ENCODE measurements at regions not wholly inside any gene's neighbourhood (a gene's known extent, or its start where the extent isn't known, plus 50 kb on each side); places are given as distances from the start of the nearest gene placed in this dataset.

DNA sequence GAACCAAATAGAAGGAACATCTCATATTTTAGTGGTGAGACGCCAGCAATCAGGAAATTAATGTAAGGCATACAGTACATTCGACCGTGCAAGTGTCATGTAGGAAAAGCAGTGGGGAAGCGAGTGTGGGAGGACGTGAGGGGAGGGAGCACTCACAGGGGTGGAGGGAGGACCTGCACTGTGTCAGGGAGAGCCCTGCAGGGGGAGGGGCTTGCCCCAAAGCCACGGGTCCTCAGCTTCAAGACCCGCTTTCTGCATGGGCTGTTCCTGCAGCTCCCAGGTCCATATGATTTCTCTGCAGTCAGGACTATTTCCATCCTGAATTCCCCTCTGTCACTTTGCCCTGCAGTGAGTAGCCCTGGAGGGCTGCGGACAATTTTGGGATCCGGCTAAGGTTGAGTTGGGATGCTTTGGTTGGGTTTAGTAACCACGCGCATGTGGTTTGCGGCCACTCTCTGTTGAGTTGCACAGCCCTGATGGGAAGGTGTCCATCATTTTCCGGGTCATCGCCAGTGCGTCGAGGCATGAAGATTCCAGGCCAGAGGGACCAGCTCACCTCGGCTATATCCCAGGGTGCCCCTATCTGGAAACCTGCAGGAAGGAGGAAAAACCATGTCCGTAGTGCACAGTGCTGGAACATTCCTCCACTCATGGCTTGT is 61.9 kb downstream of the IRX1 start:
- Histone ChIP-seq H3K27ac (ENCODE audit: low read depth, low read length, poor library complexity, severe bottlenecking) (no peak overlapping the region), H3K9me3 (ENCODE audit: low read length) (no peaks in the 10 kb centered on the region), H2AFZ (ENCODE audit: low read length) (no peak overlapping the region), H3K4me3 (ENCODE audit: low read depth, low read length, poor library complexity, severe bottlenecking) (no peak overlapping the region), H4K20me1 (ENCODE audit: insufficient read depth, low read length) (no peaks in the 10 kb centered on the region), H3K4me1 (ENCODE audit: insufficient read depth, low read length, poor library complexity, severe bottlenecking) (no peaks in the 10 kb centered on the region), H3K4me2 (ENCODE audit: low read length) (no peak overlapping the region), H3K9me2 (ENCODE audit: insufficient read depth, low read length) (no peaks in the 10 kb centered on the region), H3K79me2 (ENCODE audit: insufficient read depth, low read depth, low read length) (no peaks in the 10 kb centered on the region), H3K36me3 (ENCODE audit: insufficient read depth, low read length) (no peaks in the 10 kb centered on the region)
- intact Hi-C loops (cut with micrococcal nuclease; ENCODE audit: unreplicated experiment), result no loop called here
- DNase-seq (ENCODE audit: low spot score), result no peak
- ChIA-PET CTCF (ENCODE audit: unreplicated experiment) (interaction anchor here (0.5 kb wide), 1 partner anchor 11 kb away, joined by 3 read pairs; no protein-coding TSS in a partner anchor), POLR2A (no interaction called here)
- no TSS peak for BruUV-seq (replicated peaks)
- TF ChIP-seq, protein P1, sequence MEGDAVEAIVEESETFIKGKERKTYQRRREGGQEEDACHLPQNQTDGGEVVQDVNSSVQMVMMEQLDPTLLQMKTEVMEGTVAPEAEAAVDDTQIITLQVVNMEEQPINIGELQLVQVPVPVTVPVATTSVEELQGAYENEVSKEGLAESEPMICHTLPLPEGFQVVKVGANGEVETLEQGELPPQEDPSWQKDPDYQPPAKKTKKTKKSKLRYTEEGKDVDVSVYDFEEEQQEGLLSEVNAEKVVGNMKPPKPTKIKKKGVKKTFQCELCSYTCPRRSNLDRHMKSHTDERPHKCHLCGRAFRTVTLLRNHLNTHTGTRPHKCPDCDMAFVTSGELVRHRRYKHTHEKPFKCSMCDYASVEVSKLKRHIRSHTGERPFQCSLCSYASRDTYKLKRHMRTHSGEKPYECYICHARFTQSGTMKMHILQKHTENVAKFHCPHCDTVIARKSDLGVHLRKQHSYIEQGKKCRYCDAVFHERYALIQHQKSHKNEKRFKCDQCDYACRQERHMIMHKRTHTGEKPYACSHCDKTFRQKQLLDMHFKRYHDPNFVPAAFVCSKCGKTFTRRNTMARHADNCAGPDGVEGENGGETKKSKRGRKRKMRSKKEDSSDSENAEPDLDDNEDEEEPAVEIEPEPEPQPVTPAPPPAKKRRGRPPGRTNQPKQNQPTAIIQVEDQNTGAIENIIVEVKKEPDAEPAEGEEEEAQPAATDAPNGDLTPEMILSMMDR (conservative IDR thresholded peaks at IDR 0.05; ENCODE audit: low read length), result no peak

DNA sequence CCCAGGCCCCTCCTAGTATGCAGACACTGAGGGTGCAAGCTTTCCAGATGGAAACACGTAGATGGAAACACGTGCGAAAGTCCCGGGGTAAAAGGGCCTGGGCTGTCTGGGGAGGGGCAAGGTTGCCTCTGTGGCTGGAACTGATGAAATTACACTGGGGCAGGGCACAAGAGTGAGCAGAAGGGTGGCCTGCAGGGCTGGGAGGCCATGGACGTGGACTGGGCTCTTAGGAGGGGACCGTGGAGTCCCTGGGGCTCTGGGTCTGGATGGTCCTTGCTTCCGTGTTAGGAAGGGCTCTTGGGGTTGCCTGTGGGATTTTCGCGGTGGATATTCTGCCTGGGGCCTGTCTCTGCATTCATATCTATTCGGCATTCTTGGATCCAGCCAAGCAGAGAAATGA is 63.3 kb downstream of the IRX1 start:
- POLR2A ChIA-PET, result no interaction called here
- Histone ChIP-seq H3K4me1 (ENCODE audit: insufficient read depth, low read length, poor library complexity, severe bottlenecking) (no peaks in the 10 kb centered on the region), H3K4me3 (ENCODE audit: low read depth, low read length, poor library complexity, severe bottlenecking) (no peak overlapping the region), H3K36me3 (ENCODE audit: insufficient read depth, low read length) (no peaks in the 10 kb centered on the region), H3K27ac (ENCODE audit: low read depth, low read length, poor library complexity, severe bottlenecking) (no peak overlapping the region), H3K9me2 (ENCODE audit: insufficient read depth, low read length) (no peaks in the 10 kb centered on the region), H3K4me2 (ENCODE audit: low read length) (no peak overlapping the region), H4K20me1 (ENCODE audit: insufficient read depth, low read length) (no peaks in the 10 kb centered on the region), H3K79me2 (ENCODE audit: insufficient read depth, low read depth, low read length) (no peaks in the 10 kb centered on the region), H2AFZ (ENCODE audit: low read length) (no peak overlapping the region), H3K9me3 (ENCODE audit: low read length) (no peaks in the 10 kb centered on the region)
- intact Hi-C loops (cut with micrococcal nuclease; ENCODE audit: unreplicated experiment), result no loop called here
- BruUV-seq (replicated peaks), result no TSS peak
- CTCF ChIA-PET (ENCODE audit: unreplicated experiment), result no interaction called here
- DNase-seq (ENCODE audit: low spot score), result no peak
- TF ChIP-seq EZH2phosphoT487 (IDR thresholded peaks at IDR 0.05; ENCODE audit: borderline replicate concordance, low read depth, low read length), result no peak
- TF ChIP-seq, protein P1 (conservative IDR thresholded peaks at IDR 0.05; ENCODE audit: low read length), result no peak

DNA sequence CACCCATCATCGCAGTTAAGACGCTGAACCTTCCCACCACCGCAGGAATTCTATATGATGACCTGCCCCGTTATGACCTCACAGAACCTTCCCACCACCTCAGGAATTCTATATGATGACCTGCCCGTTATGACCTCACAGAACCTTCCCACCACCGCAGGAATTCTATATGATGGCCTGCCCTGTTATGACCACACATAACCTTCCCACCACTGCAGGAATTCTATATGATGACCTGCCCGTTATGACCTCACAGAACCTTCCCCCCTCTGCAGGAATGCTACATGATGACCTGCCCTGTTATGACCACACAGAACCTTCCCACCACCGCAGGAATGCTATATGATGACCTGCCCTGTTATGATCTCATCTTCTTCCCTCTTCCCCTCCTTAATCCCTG is 64.3 kb downstream of the IRX1 start:
- no TSS peak for BruUV-seq (replicated peaks)
- Histone ChIP-seq H3K79me2 (ENCODE audit: insufficient read depth, low read depth, low read length) (no peaks in the 10 kb centered on the region), H3K9me3 (ENCODE audit: low read length) (no peaks in the 10 kb centered on the region), H3K4me1 (ENCODE audit: insufficient read depth, low read length, poor library complexity, severe bottlenecking) (no peaks in the 10 kb centered on the region), H2AFZ (ENCODE audit: low read length) (no peak overlapping the region), H3K9me2 (ENCODE audit: insufficient read depth, low read length) (no peaks in the 10 kb centered on the region), H3K27ac (ENCODE audit: low read depth, low read length, poor library complexity, severe bottlenecking) (no peak overlapping the region), H3K36me3 (ENCODE audit: insufficient read depth, low read length) (no peaks in the 10 kb centered on the region), H4K20me1 (ENCODE audit: insufficient read depth, low read length) (no peaks in the 10 kb centered on the region), H3K4me3 (ENCODE audit: low read depth, low read length, poor library complexity, severe bottlenecking) (no peak overlapping the region), H3K4me2 (ENCODE audit: low read length) (no peak overlapping the region)
- POLR2A ChIA-PET, result no interaction called here
- intact Hi-C loops (cut with micrococcal nuclease; ENCODE audit: unreplicated experiment), result no loop called here
- CTCF ChIA-PET (ENCODE audit: unreplicated experiment), result no interaction called here
- TF ChIP-seq, protein P1 (conservative IDR thresholded peaks at IDR 0.05; ENCODE audit: low read length), result no peak
- no peak for TF ChIP-seq EZH2phosphoT487 (IDR thresholded peaks at IDR 0.05; ENCODE audit: borderline replicate concordance, low read depth, low read length)
- no peak for DNase-seq (ENCODE audit: low spot score)

Data from OCI-LY7 (cell line).